ENCODE measurements at regions not wholly inside any gene's neighbourhood (a gene's known extent, or its start where the extent isn't known, plus 50 kb on each side); places are given as distances from the start of the nearest gene placed in this dataset.

GRCh38 chr5:158390577-158390976 is 531.6 kb upstream of the CLINT1 start:
- no peak for TF ChIP-seq POLR2AphosphoS5 (IDR thresholded peaks at IDR 0.05)
- TF ChIP-seq CTCF (IDR thresholded peaks at IDR 0.05), result no peak
- no peak for TF ChIP-seq POLR2A (IDR thresholded peaks at IDR 0.05)
